Skeletal muscle tissue (tissue), 3 donors: ENCODE measurements at regions not wholly inside any gene's neighbourhood (a gene's known extent, or its start where the extent isn't known, plus 50 kb on each side); places are given as distances from the start of the nearest gene placed in this dataset.

Experiments used
- H3K27ac ChIP-seq: one replicate; pipeline ENCODE4 v1.7.0; 2013; ENCODE audit warnings: mild to moderate bottlenecking, low read depth, low read length, inconsistent platforms
- H3K27me3 ChIP-seq, 3 donors: one replicate each; pipeline ENCODE4 v1.7.0; 2013; ENCODE audit warnings: low read length in 3 of 3; ENCODE audit not compliant: control insufficient read depth in 3 of 3, insufficient read depth in 3 of 3
- H3K36me3 ChIP-seq, 3 donors: one replicate each; pipeline ENCODE4 v1.7.0; 2013; ENCODE audit warnings: low read length in 3 of 3; ENCODE audit not compliant: control insufficient read depth in 3 of 3, insufficient read depth in 3 of 3
- H3K4me1 ChIP-seq, 3 donors: one replicate each; pipeline ENCODE4 v1.7.0; 2013; ENCODE audit warnings: low read length in 3 of 3, mild to moderate bottlenecking in 3 of 3; ENCODE audit not compliant: control insufficient read depth in 3 of 3, insufficient read depth in 3 of 3
- H3K4me3 ChIP-seq, 3 donors: one replicate each; pipeline ENCODE4 v1.7.0; 2013; ENCODE audit warnings: low read length in 3 of 3
- H3K9ac ChIP-seq, 3 donors: one replicate each; pipeline ENCODE4 v1.7.0; 2013; ENCODE audit warnings: low read length in 3 of 3, mild to moderate bottlenecking in 3 of 3, moderate library complexity in 2 of 3, low read depth in 1 of 3
- H3K9me3 ChIP-seq, 3 donors: one replicate each; pipeline ENCODE4 v1.7.0; 2013; ENCODE audit warnings: low read length in 3 of 3; ENCODE audit not compliant: control insufficient read depth in 3 of 3
- donor health status: Osteomylitis.

- Histone ChIP-seq H3K27me3 (peaks cover 3 to 16% (median 5%) of the 10 kb centered on the region in 3 donors), H3K9ac (no peak overlapping the region), H3K4me1 (peaks cover 3 to 5% (median 5%) of the 10 kb centered on the region in 3 donors), H3K36me3 (no peaks in the 10 kb centered on the region), H3K27ac (no peak overlapping the region), H3K9me3 (peaks cover 5 to 7% (median 5%) of the 10 kb centered on the region in 3 donors), H3K4me3 (no peak overlapping the region)
Measured at GRCh38 chr10:125548356-125548755, 134.6 kb downstream of the TEX36 start.

- peaks cover 0 to under 1% (median 0%) of the 10 kb centered on the region in 3 donors for H3K9me3 ChIP-seq
- no peaks in the 10 kb centered on the region for H3K36me3 ChIP-seq
- peaks cover 3 to 5% (median 5%) of the 10 kb centered on the region in 3 donors for H3K4me1 ChIP-seq
- H3K27me3 ChIP-seq: peaks cover 3 to 16% (median 5%) of the 10 kb centered on the region in 3 donors
- H3K27ac ChIP-seq: no peak overlapping the region
- no peak overlapping the region for H3K4me3 ChIP-seq
- H3K9ac ChIP-seq: no peak overlapping the region
Measured at GRCh38 chr10:125547010-125547650, 135.8 kb downstream of the TEX36 start.

- Histone ChIP-seq H3K27me3 (peaks cover 5 to 11% (median 6%) of the 10 kb centered on the region in 3 donors), H3K27ac (no peak overlapping the region), H3K9ac (peak overlapping the region in 1 of 3 donors; percentile 4), H3K4me1 (peaks cover 7 to 9% (median 9%) of the 10 kb centered on the region in 3 donors), H3K4me3 (no peak overlapping the region), H3K36me3 (no peaks in the 10 kb centered on the region), H3K9me3 (no peaks in the 10 kb centered on the region)
Measured at GRCh38 chr10:125543796-125544195, 139.2 kb downstream of the TEX36 start.

- H3K4me3 ChIP-seq: no peak overlapping the region
- no peak overlapping the region for H3K27ac ChIP-seq
- peaks cover 7 to 12% (median 7%) of the 10 kb centered on the region in 3 donors for H3K4me1 ChIP-seq
- peaks cover 5 to 16% (median 11%) of the 10 kb centered on the region in 3 donors for H3K27me3 ChIP-seq
- H3K9me3 ChIP-seq: no peaks in the 10 kb centered on the region
- H3K36me3 ChIP-seq: no peaks in the 10 kb centered on the region
- no peak overlapping the region for H3K9ac ChIP-seq
Measured at GRCh38 chr10:125538947-125539731, 143.8 kb downstream of the TEX36 start.

GRCh38 chr10:125536236-125536635, 146.7 kb downstream of the TEX36 start:
- Histone ChIP-seq H3K4me1 (peaks cover 4 to 7% (median 4%) of the 10 kb centered on the region in 3 donors), H3K27ac (no peak overlapping the region), H3K4me3 (no peak overlapping the region), H3K9me3 (no peaks in the 10 kb centered on the region), H3K9ac (no peak overlapping the region), H3K36me3 (no peaks in the 10 kb centered on the region), H3K27me3 (peaks cover 10 to 26% (median 18%) of the 10 kb centered on the region in 3 donors)

GRCh38 chr10:125535559-125535958, 147.4 kb downstream of the TEX36 start:
- Histone ChIP-seq H3K9me3 (no peaks in the 10 kb centered on the region), H3K9ac (no peak overlapping the region), H3K27ac (no peak overlapping the region), H3K4me3 (no peak overlapping the region), H3K27me3 (peaks cover 10 to 26% (median 18%) of the 10 kb centered on the region in 3 donors), H3K36me3 (no peaks in the 10 kb centered on the region), H3K4me1 (peaks cover 4 to 7% (median 4%) of the 10 kb centered on the region in 3 donors)

GRCh38 chr10:125534515-125534914, 148.4 kb downstream of the TEX36 start:
- H3K9me3 ChIP-seq: no peaks in the 10 kb centered on the region
- H3K4me3 ChIP-seq: no peak overlapping the region
- peaks cover 3 to 7% (median 4%) of the 10 kb centered on the region in 3 donors for H3K4me1 ChIP-seq
- no peaks in the 10 kb centered on the region for H3K36me3 ChIP-seq
- no peak overlapping the region for H3K9ac ChIP-seq
- no peak overlapping the region for H3K27ac ChIP-seq
- H3K27me3 ChIP-seq: peaks cover 7 to 23% (median 15%) of the 10 kb centered on the region in 3 donors

GRCh38 chr10:125533866-125534265, 149.1 kb downstream of the TEX36 start:
- Histone ChIP-seq H3K4me1 (peaks cover 0 to 3% (median 0%) of the 10 kb centered on the region in 3 donors), H3K36me3 (no peaks in the 10 kb centered on the region), H3K27me3 (peaks cover 4 to 23% (median 17%) of the 10 kb centered on the region in 3 donors), H3K27ac (no peak overlapping the region), H3K4me3 (no peak overlapping the region), H3K9ac (no peak overlapping the region), H3K9me3 (peaks cover 0 to 2% (median 0%) of the 10 kb centered on the region in 3 donors)

GRCh38 chr10:125531465-125531864, 151.5 kb downstream of the TEX36 start:
- Histone ChIP-seq H3K36me3 (no peaks in the 10 kb centered on the region), H3K4me3 (no peak overlapping the region), H3K9ac (no peak overlapping the region), H3K27ac (no peak overlapping the region), H3K4me1 (no peaks in the 10 kb centered on the region), H3K9me3 (peaks cover 0 to 2% (median 0%) of the 10 kb centered on the region in 3 donors), H3K27me3 (peaks cover 4 to 23% (median 17%) of the 10 kb centered on the region in 3 donors)

- no peak overlapping the region for H3K4me3 ChIP-seq
- no peaks in the 10 kb centered on the region for H3K4me1 ChIP-seq
- H3K9me3 ChIP-seq: no peaks in the 10 kb centered on the region
- H3K36me3 ChIP-seq: no peaks in the 10 kb centered on the region
- H3K9ac ChIP-seq: no peak overlapping the region
- H3K27me3 ChIP-seq: no peaks in the 10 kb centered on the region
- H3K27ac ChIP-seq: no peak overlapping the region
Measured at GRCh38 chr10:125523347-125523746, 159.6 kb downstream of the TEX36 start.
